ENCODE measurements at regions not wholly inside any gene's neighbourhood (a gene's known extent, or its start where the extent isn't known, plus 50 kb on each side); places are given as distances from the start of the nearest gene placed in this dataset.

- no peak for DNase-seq
These were observed 245.8 kb downstream of the KCNS3 start for GRCh38 chr2:18124116-18124835.

DNA sequence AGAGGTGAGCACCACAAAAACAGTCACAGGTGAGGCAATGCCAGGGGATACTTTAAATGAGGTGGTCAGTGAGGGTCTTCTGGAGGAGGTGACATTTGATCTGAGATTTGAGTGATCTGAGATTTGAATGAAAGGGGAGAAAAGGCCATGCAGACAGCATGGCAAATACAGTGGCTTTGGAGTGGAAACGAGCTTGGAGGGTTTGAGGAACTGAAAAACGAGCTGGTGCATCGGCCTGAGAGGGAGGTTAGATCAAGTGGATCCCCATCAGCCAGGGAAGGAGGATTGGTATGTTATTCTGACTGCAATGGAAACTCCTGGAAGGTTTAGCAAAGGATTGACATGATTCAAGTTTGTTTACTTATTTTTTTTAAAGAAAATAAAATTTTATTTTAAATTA lies 245.1 kb downstream of the KCNS3 start:
- DNase-seq = no peak

- no peak for DNase-seq
These were observed 244.7 kb downstream of the KCNS3 start for GRCh38 chr2:18123211-18123570.

- DNase-seq = no peak
These were observed 244.2 kb downstream of the KCNS3 start for GRCh38 chr2:18122544-18123210.

GRCh38 chr2:18119883-18120282 lies 241.4 kb downstream of the KCNS3 start:
- DNase-seq = no peak

GRCh38 chr2:18118703-18119102 lies 240.2 kb downstream of the KCNS3 start:
- DNase-seq = no peak

- DNase-seq = peak; percentile 32
These were observed 239.1 kb downstream of the KCNS3 start for GRCh38 chr2:18117592-18117991.

- no peak for DNase-seq
These were observed 231.8 kb downstream of the KCNS3 start for GRCh38 chr2:18110222-18110621.

- no peak for DNase-seq
These were observed 228.4 kb downstream of the KCNS3 start for GRCh38 chr2:18106841-18107240.

GRCh38 chr2:18105929-18106328 lies 227.5 kb downstream of the KCNS3 start:
- DNase-seq = no peak

DNA sequence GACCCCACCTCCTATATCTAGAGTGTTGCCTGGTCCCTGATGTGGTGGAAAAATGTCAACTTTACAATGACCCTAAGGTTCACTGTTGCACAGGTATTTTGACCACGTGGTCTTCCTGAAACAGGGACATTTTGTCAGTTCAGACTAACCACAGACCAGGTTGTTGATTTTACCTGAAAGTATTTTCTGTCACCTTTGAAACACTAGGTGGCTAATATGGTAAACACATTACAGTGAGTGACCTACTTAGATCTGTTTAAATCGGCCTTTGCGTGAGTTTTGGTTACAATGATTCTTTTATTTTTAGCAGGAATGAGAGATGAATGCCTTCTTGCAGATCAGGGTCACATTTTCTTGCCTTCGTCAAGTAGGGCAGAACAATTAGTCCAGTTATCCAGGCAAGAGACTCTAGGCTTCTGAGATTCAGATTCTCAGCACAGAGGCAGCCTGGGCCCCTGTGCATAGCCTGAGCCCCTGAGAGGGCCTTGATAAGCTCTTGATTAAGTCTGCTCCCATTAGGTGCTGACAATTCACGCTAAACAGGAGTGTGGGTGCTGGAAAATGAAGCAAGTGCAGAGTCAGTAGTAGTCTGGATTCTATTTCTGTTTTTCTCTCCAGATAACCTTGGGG lies 226.2 kb downstream of the KCNS3 start:
- no peak for DNase-seq

DNA sequence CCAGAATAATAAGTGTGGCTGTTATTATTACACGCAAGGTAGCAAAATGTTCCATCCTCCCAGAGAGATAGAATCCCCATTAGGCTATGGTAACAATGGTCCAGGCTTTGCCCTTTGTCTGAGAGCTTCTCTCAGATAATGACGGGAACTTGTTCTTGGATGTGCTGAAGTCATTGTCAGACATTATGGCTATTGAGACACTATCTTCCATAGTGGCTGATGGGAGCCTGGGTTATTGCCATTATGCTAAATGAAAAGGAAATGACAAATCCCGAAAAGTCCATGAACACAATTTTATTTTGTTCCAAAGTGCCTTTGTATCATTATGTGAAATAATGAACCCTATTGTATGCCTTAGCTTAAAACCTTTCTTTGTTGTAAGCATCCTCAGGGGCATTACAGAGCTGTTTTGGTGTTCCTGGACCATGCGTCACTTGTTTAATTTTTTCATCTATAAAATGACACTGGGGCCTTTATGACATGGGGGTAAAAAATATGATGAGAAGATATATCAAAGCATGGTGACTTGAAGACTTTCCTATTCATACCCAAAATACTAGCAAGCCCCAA lies 218.5 kb downstream of the KCNS3 start:
- DNase-seq = no peak

GRCh38 chr2:18094277-18094676 lies 215.8 kb downstream of the KCNS3 start:
- DNase-seq = no peak

- no peak for DNase-seq
These were observed 214.7 kb downstream of the KCNS3 start for GRCh38 chr2:18093196-18093595.

DNA sequence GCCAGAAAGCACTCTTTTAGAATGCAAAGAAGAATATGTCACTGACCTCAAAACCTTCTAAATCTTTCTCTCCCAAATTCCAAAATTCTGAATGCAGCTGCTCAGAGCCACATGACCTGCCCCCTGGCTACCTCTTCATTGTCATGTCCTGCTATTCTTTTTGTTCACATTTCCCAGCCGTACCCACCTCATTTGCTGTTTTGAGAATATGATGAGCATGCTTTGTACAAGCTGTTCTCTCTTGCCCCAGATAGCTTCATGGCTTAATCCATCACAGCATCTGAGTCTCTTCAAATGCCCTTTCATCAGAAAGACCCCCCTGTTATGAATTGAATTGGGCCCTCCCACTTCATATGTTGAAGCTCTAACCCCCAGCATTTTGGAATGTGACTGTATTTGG lies 214.3 kb downstream of the KCNS3 start:
- no peak for DNase-seq

GRCh38 chr2:18085593-18085992 lies 207.1 kb downstream of the KCNS3 start:
- no peak for DNase-seq

DNA sequence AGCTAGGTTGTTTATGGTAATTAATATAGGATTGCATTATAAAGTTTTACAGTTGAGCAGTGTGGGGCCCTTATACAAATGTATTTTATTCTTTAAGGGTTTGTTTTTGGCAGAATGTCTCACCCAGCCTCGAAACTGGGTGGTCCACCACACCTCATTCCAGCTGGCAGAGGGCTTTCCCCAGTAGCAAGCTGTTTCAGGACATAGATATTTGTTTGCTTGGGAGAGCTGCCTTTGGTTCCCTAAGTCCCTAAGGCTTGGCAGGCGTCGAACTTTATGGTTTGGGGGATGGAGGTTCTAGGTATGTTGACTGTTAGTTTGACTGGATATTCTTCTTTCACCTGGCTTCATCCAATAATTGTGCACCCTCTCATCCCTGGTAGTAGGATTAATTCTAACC lies 205.9 kb downstream of the KCNS3 start:
- DNase-seq = no peak

DNA sequence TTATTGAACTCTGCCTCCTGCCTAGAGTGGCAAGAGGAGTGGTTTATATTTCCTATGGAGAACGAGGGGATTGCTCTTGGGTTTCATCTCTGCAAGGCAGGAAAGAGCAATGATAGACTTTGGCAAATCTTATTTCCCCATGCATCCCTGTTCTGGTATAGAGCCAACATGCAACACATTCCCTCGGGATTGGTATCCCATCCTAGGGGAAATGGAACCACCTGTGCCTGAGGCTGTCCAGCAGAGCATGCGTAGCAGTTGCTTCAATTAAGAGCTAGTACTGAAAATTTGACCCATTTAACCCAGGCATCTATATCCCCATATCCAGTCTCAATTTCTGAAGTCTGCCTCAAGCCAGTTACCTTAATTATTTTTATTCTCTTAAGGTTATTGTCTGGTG lies 205.3 kb downstream of the KCNS3 start:
- DNase-seq = no peak

DNA sequence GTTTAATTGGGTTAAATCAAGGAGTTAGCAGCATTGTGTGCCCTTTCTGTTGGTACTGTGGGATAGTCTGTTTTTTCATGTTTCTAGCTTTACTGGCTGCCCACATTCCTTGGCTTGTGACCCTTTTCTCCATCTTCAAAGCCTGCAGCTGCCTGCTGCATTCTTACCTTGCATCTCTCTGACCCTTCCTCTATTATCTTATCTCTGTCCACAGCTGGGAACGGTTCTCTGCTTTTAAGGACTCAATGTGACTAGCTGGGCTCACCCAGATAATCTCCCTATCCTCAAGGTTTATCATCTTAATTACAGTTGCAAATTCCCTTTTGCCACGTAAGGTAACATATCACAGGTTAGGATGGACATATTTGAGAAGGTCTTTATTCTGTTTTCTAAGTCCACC lies 199.7 kb downstream of the KCNS3 start:
- DNase-seq = no peak

DNA sequence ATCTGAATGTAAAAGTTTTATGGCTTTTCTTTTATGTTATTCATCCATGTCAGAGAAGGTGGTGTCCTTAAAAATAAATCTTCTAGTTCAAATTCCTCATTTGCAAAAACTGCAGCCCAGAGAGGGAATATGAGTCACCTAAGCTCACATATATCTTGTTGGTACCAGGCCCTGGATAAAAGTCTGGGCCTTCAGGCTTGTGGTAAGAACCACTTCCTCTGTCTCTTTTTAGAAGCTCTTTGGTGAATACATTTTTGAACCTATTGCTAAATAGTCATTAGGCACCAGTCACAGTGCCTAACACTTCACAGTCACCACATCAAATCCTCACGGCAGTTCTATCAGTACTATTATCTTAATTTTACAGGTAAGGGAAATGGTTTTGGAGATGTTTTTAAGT lies 199.2 kb downstream of the KCNS3 start:
- no peak for DNase-seq

GRCh38 chr2:18077231-18077630 lies 198.8 kb downstream of the KCNS3 start:
- no peak for DNase-seq

GRCh38 chr2:18074476-18074875 lies 196.0 kb downstream of the KCNS3 start:
- peak; percentile 13 for DNase-seq

GRCh38 chr2:18073601-18074000 lies 195.1 kb downstream of the KCNS3 start:
- no peak for DNase-seq
